H9 (cell line): ENCODE measurements at regions not wholly inside any gene's neighbourhood (a gene's known extent, or its start where the extent isn't known, plus 50 kb on each side); places are given as distances from the start of the nearest gene placed in this dataset.

ENCODE experiments used
- DNase-seq: peaks from one replicate; pipeline ENCODE4 v3.0.0-alpha.2; 2017
- H2AFZ ChIP-seq: one replicate; pipeline ENCODE4 v1.6.1; 2013; ENCODE audit warnings: mild to moderate bottlenecking, low read length, control low read depth, moderate library complexity
- H2AK5ac ChIP-seq: 2 replicates; pipeline ENCODE4 v1.6.1; 2013; ENCODE audit warnings: low read length, control low read depth, mixed read lengths; ENCODE audit not compliant: insufficient read length
- H2BK120ac ChIP-seq: one replicate; pipeline ENCODE4 v1.6.1; 2013; ENCODE audit warnings: low read depth, mild to moderate bottlenecking, low read length, control low read depth, inconsistent platforms; ENCODE audit not compliant: poor library complexity, severe bottlenecking
- H2BK12ac ChIP-seq: 2 replicates; pipeline ENCODE4 v1.6.1; 2013; ENCODE audit warnings: low read length, control low read depth, mixed read lengths, low read depth; ENCODE audit not compliant: insufficient read length
- H2BK15ac ChIP-seq: 2 replicates; pipeline ENCODE4 v1.6.1; 2013; ENCODE audit warnings: low read depth, low read length, control low read depth
- H2BK20ac ChIP-seq: one replicate; pipeline ENCODE4 v1.6.1; 2013; ENCODE audit warnings: low read depth, mild to moderate bottlenecking, low read length, control low read depth, inconsistent platforms; ENCODE audit not compliant: poor library complexity, severe bottlenecking
- H2BK5ac ChIP-seq: 2 replicates; pipeline ENCODE4 v1.6.1; 2013; ENCODE audit warnings: low read length, control low read depth, mixed read lengths; ENCODE audit not compliant: insufficient read length
- H3K14ac ChIP-seq: 2 replicates; pipeline ENCODE4 v1.6.1; 2013; ENCODE audit warnings: low read length, control low read depth; ENCODE audit not compliant: insufficient read depth
- H3K18ac ChIP-seq: 2 replicates; pipeline ENCODE4 v1.6.1; 2013; ENCODE audit warnings: low read depth, mild to moderate bottlenecking, mixed read lengths, low read length, control low read depth; ENCODE audit not compliant: insufficient read length
- H3K23ac ChIP-seq: 2 replicates; pipeline ENCODE4 v1.6.1; 2013; ENCODE audit warnings: low read length, control low read depth, mixed read lengths, low read depth; ENCODE audit not compliant: insufficient read length
- H3K23me2 ChIP-seq: 2 replicates; pipeline ENCODE4 v1.6.1; 2013; ENCODE audit warnings: low read depth, mild to moderate bottlenecking, mixed read lengths, low read length, control low read depth; ENCODE audit not compliant: insufficient read length, poor library complexity, severe bottlenecking
- H3K27ac ChIP-seq: 2 replicates; pipeline ENCODE4 v1.5.1; 2013; ENCODE audit warnings: low read length, control low read depth, mixed read lengths, low read depth; ENCODE audit not compliant: insufficient read length
- H3K27me3 ChIP-seq: 2 replicates; pipeline ENCODE4 v1.6.1; 2013; ENCODE audit warnings: low read length, control low read depth, inconsistent platforms; ENCODE audit not compliant: insufficient read depth
- H3K4ac ChIP-seq: 2 replicates; pipeline ENCODE4 v1.6.1; 2013; ENCODE audit warnings: low read depth, mild to moderate bottlenecking, control low read depth, inconsistent platforms, low read length, moderate library complexity
- H3K4me1 ChIP-seq: 2 replicates; pipeline ENCODE4 v1.6.1; 2013; ENCODE audit warnings: low read length, control low read depth, inconsistent platforms; ENCODE audit not compliant: insufficient read depth
- H3K4me2 ChIP-seq: 2 replicates; pipeline ENCODE4 v1.6.1; 2013; ENCODE audit warnings: low read length, control low read depth, mixed read lengths; ENCODE audit not compliant: insufficient read length, insufficient read depth
- H3K56ac ChIP-seq: 2 replicates; pipeline ENCODE4 v1.6.1; 2013; ENCODE audit warnings: low read depth, mild to moderate bottlenecking, mixed read lengths, low read length, control low read depth; ENCODE audit not compliant: insufficient read length
- H3K79me1 ChIP-seq: 2 replicates; pipeline ENCODE4 v1.6.1; 2013; ENCODE audit warnings: low read depth, mild to moderate bottlenecking, moderate library complexity, low read length, control low read depth, inconsistent platforms; ENCODE audit not compliant: insufficient read depth, poor library complexity, severe bottlenecking
- H3K79me2 ChIP-seq: 2 replicates; pipeline ENCODE4 v1.6.1; 2013; ENCODE audit warnings: low read length, control low read depth, inconsistent platforms; ENCODE audit not compliant: insufficient read depth
- H3K9ac ChIP-seq: 2 replicates; pipeline ENCODE4 v1.6.1; 2013; ENCODE audit warnings: low read length, control low read depth, mixed read lengths; ENCODE audit not compliant: insufficient read length; ENCODE audit errors: extremely low read depth
- H3K9me3 ChIP-seq: one replicate; pipeline ENCODE4 v1.6.1; 2013; ENCODE audit warnings: low read depth, low read length, inconsistent platforms; ENCODE audit not compliant: control insufficient read depth
- H3T11ph ChIP-seq: one replicate; pipeline ENCODE4 v1.6.1; 2013; ENCODE audit warnings: mild to moderate bottlenecking, low read length, control low read depth, inconsistent platforms
- H4K20me1 ChIP-seq: one replicate; pipeline ENCODE4 v1.6.1; 2013; ENCODE audit not compliant: control insufficient read depth, insufficient read length, insufficient read depth
- H4K5ac ChIP-seq: 2 replicates; pipeline ENCODE4 v1.6.1; 2013; ENCODE audit warnings: low read depth, mild to moderate bottlenecking, mixed read lengths, low read length, control low read depth; ENCODE audit not compliant: insufficient read length
- H4K8ac ChIP-seq: replicated peaks from 2 replicates; pipeline ENCODE4 v1.6.1; 2013; ENCODE audit warnings: low read length, control low read depth, mixed read lengths, low read depth; ENCODE audit not compliant: insufficient read length
- H4K91ac ChIP-seq: 2 replicates; pipeline ENCODE4 v1.6.1; 2013; ENCODE audit warnings: low read depth, mild to moderate bottlenecking, moderate library complexity, mixed read lengths, low read length, control low read depth; ENCODE audit not compliant: insufficient read length
- H3K27ac Mint-ChIP-seq, 3 experiments: 2 replicates in 2 of 3; 3 replicates in 1 of 3; pipeline ENCODE4 v1.8.0; 2020 to 2021; ENCODE audit warnings: mixed read lengths in 3 of 3, mild to moderate bottlenecking in 1 of 3, moderate library complexity in 1 of 3
- H3K27me3 Mint-ChIP-seq: 2 replicates; pipeline ENCODE4 v1.8.0; 2021; ENCODE audit warnings: low read depth, mild to moderate bottlenecking, moderate library complexity, mixed read lengths
- H3K36me3 Mint-ChIP-seq, 3 experiments: 2 replicates in 2 of 3; 3 replicates in 1 of 3; pipeline ENCODE4 v1.8.0; 2020 to 2021; ENCODE audit warnings: low read depth in 3 of 3, mixed read lengths in 3 of 3; ENCODE audit not compliant: insufficient read depth in 1 of 3
- H3K4me1 Mint-ChIP-seq, 2 experiments: 2 replicates each; pipeline ENCODE4 v1.8.0; 2020; ENCODE audit warnings: mixed read lengths in 2 of 2
- H3K4me3 Mint-ChIP-seq, 2 experiments: 2 replicates in 1 of 2; 3 replicates in 1 of 2; pipeline ENCODE4 v1.8.0; 2020 to 2021; ENCODE audit warnings: mild to moderate bottlenecking in 2 of 2, mixed read lengths in 2 of 2, moderate library complexity in 1 of 2
- H3K9me3 Mint-ChIP-seq, 2 experiments: 2 replicates in 1 of 2; 3 replicates in 1 of 2; pipeline ENCODE4 v1.8.0; 2020; ENCODE audit warnings: mild to moderate bottlenecking in 2 of 2, mixed read lengths in 2 of 2, moderate library complexity in 1 of 2
- CTCF ChIP-seq: fragments of 200-600 bp; sonication (generic); conservative IDR thresholded peaks from 3 replicates; pipeline ENCODE4 v1.8.0; 2021; ENCODE audit warnings: antibody characterized with exemption, mild to moderate bottlenecking
- WGBS: extraction: QIAGEN DNeasy Blood & Tissue Kit; methylation state at CpG from one replicate; pipeline ENCODE4 v1.1.7; 2013; ENCODE audit warnings: missing lambda C conversion rate, low lambda C conversion rate, mixed read lengths; ENCODE audit not compliant: insufficient read length; ENCODE audit errors: extremely low coverage; 5-methylcytosine and 5-hydroxymethylcytosine counted together

- WGBS = no CpG with 5 or more reads among the region's 1 CpG
- Histone ChIP-seq H3K79me2 (no peaks in the 10 kb centered on the region), H2BK12ac (no peak overlapping the region), H4K20me1 (no peaks in the 10 kb centered on the region), H3K23me2 (no peaks in the 10 kb centered on the region), H3K9me3 (no peaks in the 10 kb centered on the region), H3K4me2 (no peak overlapping the region), H3K4me1 (peaks cover 3% of the 10 kb centered on the region; the same call in 1 of the 2 replicates), H3K27ac (no peak overlapping the region), H3K9ac (no peak overlapping the region), H2AK5ac (no peak overlapping the region), H2AFZ (no peak overlapping the region), H3K23ac (no peak overlapping the region), H4K8ac (no peak overlapping the region), H2BK120ac (no peak overlapping the region), H3K27me3 (no peaks in the 10 kb centered on the region), H2BK20ac (no peak overlapping the region), H4K5ac (no peak overlapping the region), H3K14ac (no peak overlapping the region), H4K91ac (no peak overlapping the region), H2BK15ac (no peak overlapping the region), H3K18ac (no peak overlapping the region), H3K79me1 (no peaks in the 10 kb centered on the region), H3K56ac (no peak overlapping the region), H3T11ph (no peak overlapping the region), H3K4ac (no peak overlapping the region), H2BK5ac (no peak overlapping the region)
- Mint-ChIP-seq H3K4me3 (no peak overlapping the region), H3K4me1 (peaks cover 14 to 23% of the 10 kb centered on the region in 2 experiments), H3K36me3 (peaks cover 0 to 3% (median 0%) of the 10 kb centered on the region in 3 experiments; a peak in 2 of 7 replicates), H3K27me3 (no peaks in the 10 kb centered on the region), H3K9me3 (no peaks in the 10 kb centered on the region), H3K27ac (no peak overlapping the region)
- DNase-seq = no peak
- no peak for TF ChIP-seq CTCF
These were observed 125.4 kb upstream of the FAT3 start for GRCh38 chr11:92099183-92099582.
